ENCODE measurements at regions not wholly inside any gene's neighbourhood (a gene's known extent, or its start where the extent isn't known, plus 50 kb on each side); places are given as distances from the start of the nearest gene placed in this dataset.
"Not testable (repeated sequence)": the region's sequence is repeated elsewhere in the genome, so short reads cannot be mapped to it uniquely, and the experiment has no call there.

- H3K4me1 ChIP-seq; H3K27ac ChIP-seq; H3K9me3 ChIP-seq; DNase-seq; intact Hi-C loops (cut with DNase I); H3K36me3 ChIP-seq; H3K27me3 ChIP-seq; H3K4me3 ChIP-seq: not testable (repeated sequence)
- 82% methylated on average over 13 of the region's 54 CpGs; no CpG with 5 or more reads in 1 of the 2 donors for WGBS, 2 donors
Observed at GRCh38 chr22:10526079-10526478, 5001.9 kb upstream of the OR11H1 start.

- H3K27ac ChIP-seq; DNase-seq; H3K4me1 ChIP-seq; intact Hi-C loops (cut with DNase I); H3K27me3 ChIP-seq; H3K9me3 ChIP-seq; H3K4me3 ChIP-seq; H3K36me3 ChIP-seq: not testable (repeated sequence)
- WGBS, 2 donors, result no CpG with 5 or more reads among the region's 4 CpGs
Observed at GRCh38 chr22:10531141-10531540, 4996.9 kb upstream of the OR11H1 start.

- DNase-seq; intact Hi-C loops (cut with DNase I); H3K4me1 ChIP-seq; H3K4me3 ChIP-seq; H3K9me3 ChIP-seq; H3K36me3 ChIP-seq; H3K27ac ChIP-seq; H3K27me3 ChIP-seq: not testable (repeated sequence)
- 57% methylated on average over 3 of the region's 42 CpGs; no CpG with 5 or more reads in 1 of the 2 donors for WGBS, 2 donors
Observed at GRCh38 chr22:10572531-10572930, 4955.5 kb upstream of the OR11H1 start.

GRCh38 chr22:10601071-10601470 lies 4926.9 kb upstream of the OR11H1 start:
- intact Hi-C loops (cut with DNase I); H3K27me3 ChIP-seq; DNase-seq; H3K4me3 ChIP-seq; H3K36me3 ChIP-seq; H3K4me1 ChIP-seq; H3K27ac ChIP-seq; H3K9me3 ChIP-seq: not testable (repeated sequence)
- WGBS, 2 donors, result no CpG with 5 or more reads among the region's 2 CpGs

- H3K27me3 ChIP-seq; H3K27ac ChIP-seq; intact Hi-C loops (cut with DNase I); H3K9me3 ChIP-seq; H3K36me3 ChIP-seq; DNase-seq; H3K4me3 ChIP-seq; H3K4me1 ChIP-seq: not testable (repeated sequence)
- no CpG with 5 or more reads among the region's 15 CpGs for WGBS, 2 donors
Observed at GRCh38 chr22:10631961-10632360, 4896.0 kb upstream of the OR11H1 start.

GRCh38 chr22:10635341-10635740 lies 4892.7 kb upstream of the OR11H1 start:
- DNase-seq, result not testable (repeated sequence)
- WGBS, 2 donors, result no CpG with 5 or more reads among the region's 3 CpGs

GRCh38 chr22:10662818-10663217 lies 4865.2 kb upstream of the OR11H1 start:
- intact Hi-C loops (cut with DNase I); DNase-seq; H3K9me3 ChIP-seq; H3K4me3 ChIP-seq; H3K27me3 ChIP-seq; H3K36me3 ChIP-seq; H3K4me1 ChIP-seq; H3K27ac ChIP-seq: not testable (repeated sequence)
- 40 to 62% methylated on average over 2 to 8 of the region's 14 CpGs for WGBS, 2 donors

More at GRCh38 chr22:10635341-10635740, 4892.7 kb upstream of the OR11H1 start:
- H3K9me3 ChIP-seq; H3K27ac ChIP-seq; H3K4me1 ChIP-seq; H3K36me3 ChIP-seq; H3K27me3 ChIP-seq; intact Hi-C loops (cut with DNase I); H3K4me3 ChIP-seq: not testable (repeated sequence)

- H3K27me3 ChIP-seq; H3K4me1 ChIP-seq; DNase-seq; H3K9me3 ChIP-seq; intact Hi-C loops (cut with DNase I); H3K4me3 ChIP-seq; H3K27ac ChIP-seq; H3K36me3 ChIP-seq: not testable (repeated sequence)
- 38% methylated on average over 6 of the region's 6 CpGs for WGBS, 2 donors
Observed at GRCh38 chr22:10673065-10673464, 4854.9 kb upstream of the OR11H1 start.

- H3K9me3 ChIP-seq; H3K4me3 ChIP-seq; DNase-seq; H3K4me1 ChIP-seq; H3K27me3 ChIP-seq; H3K27ac ChIP-seq; H3K36me3 ChIP-seq; intact Hi-C loops (cut with DNase I): not testable (repeated sequence)
- WGBS, 2 donors, result 0 to 4% methylated on average over 2 to 3 of the region's 3 CpGs
Observed at GRCh38 chr22:10678720-10679119, 4849.3 kb upstream of the OR11H1 start.

- H3K27ac ChIP-seq; H3K27me3 ChIP-seq; H3K4me1 ChIP-seq; DNase-seq; H3K9me3 ChIP-seq; intact Hi-C loops (cut with DNase I); H3K36me3 ChIP-seq; H3K4me3 ChIP-seq: not testable (repeated sequence)
- no CpG with 5 or more reads among the region's 2 CpGs for WGBS, 2 donors
Observed at GRCh38 chr22:10685436-10685835, 4842.6 kb upstream of the OR11H1 start.

GRCh38 chr22:10687256-10687655 lies 4840.7 kb upstream of the OR11H1 start:
- H3K36me3 ChIP-seq; intact Hi-C loops (cut with DNase I); H3K27ac ChIP-seq; H3K4me1 ChIP-seq; DNase-seq; H3K27me3 ChIP-seq; H3K4me3 ChIP-seq; H3K9me3 ChIP-seq: not testable (repeated sequence)
- 31 to 42% methylated on average over 2 to 3 of the region's 4 CpGs for WGBS, 2 donors

- H3K27me3 ChIP-seq; DNase-seq; H3K36me3 ChIP-seq; intact Hi-C loops (cut with DNase I); H3K4me1 ChIP-seq; H3K9me3 ChIP-seq; H3K27ac ChIP-seq; H3K4me3 ChIP-seq: not testable (repeated sequence)
- 80 to 83% methylated on average over 24 to 29 of the region's 45 CpGs for WGBS, 2 donors
Observed at GRCh38 chr22:10698836-10699235, 4829.2 kb upstream of the OR11H1 start.

GRCh38 chr22:10699301-10700097 lies 4828.5 kb upstream of the OR11H1 start:
- H3K9me3 ChIP-seq; H3K4me1 ChIP-seq; H3K27ac ChIP-seq; intact Hi-C loops (cut with DNase I); H3K4me3 ChIP-seq; DNase-seq; H3K36me3 ChIP-seq; H3K27me3 ChIP-seq: not testable (repeated sequence)
- WGBS, 2 donors, result 79 to 83% methylated on average over 10 to 28 of the region's 80 CpGs

- H3K27ac ChIP-seq; H3K4me1 ChIP-seq; DNase-seq; intact Hi-C loops (cut with DNase I); H3K27me3 ChIP-seq; H3K36me3 ChIP-seq; H3K4me3 ChIP-seq; H3K9me3 ChIP-seq: not testable (repeated sequence)
- WGBS, 2 donors, result 89% methylated on average over 2 of the region's 3 CpGs; no CpG with 5 or more reads in 1 of the 2 donors
Observed at GRCh38 chr22:10708175-10708574, 4819.8 kb upstream of the OR11H1 start.

Data from esophagus squamous epithelium (tissue), 5 donors.